ENCODE measurements at regions not wholly inside any gene's neighbourhood (a gene's known extent, or its start where the extent isn't known, plus 50 kb on each side); places are given as distances from the start of the nearest gene placed in this dataset.

DNA sequence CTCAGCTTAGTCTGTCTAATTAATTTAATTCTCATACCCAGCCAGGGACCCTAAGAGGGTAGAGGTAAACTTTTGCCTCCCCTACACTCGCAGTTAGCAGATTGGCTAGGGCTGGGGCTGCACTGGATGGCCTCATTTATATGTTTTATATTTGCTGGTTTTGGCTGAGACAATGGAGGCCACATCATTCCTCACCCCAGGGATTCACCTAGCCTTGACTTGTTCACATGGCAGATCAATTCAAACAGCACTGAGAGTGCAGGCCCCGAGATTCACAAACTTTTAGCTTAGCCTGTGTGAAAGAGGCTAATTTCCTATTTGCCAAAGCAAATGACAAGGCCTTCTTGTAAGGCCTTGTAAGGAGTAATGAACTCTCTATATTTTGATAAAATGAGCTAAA, 844.4 kb downstream of the ARAP2 start:
- Mint-ChIP-seq H3K36me3 (ENCODE audit: insufficient read depth, unreplicated experiment) (no peaks in the 10 kb centered on the region), H3K27ac (ENCODE audit: low read depth, unreplicated experiment) (no peak overlapping the region)

DNA sequence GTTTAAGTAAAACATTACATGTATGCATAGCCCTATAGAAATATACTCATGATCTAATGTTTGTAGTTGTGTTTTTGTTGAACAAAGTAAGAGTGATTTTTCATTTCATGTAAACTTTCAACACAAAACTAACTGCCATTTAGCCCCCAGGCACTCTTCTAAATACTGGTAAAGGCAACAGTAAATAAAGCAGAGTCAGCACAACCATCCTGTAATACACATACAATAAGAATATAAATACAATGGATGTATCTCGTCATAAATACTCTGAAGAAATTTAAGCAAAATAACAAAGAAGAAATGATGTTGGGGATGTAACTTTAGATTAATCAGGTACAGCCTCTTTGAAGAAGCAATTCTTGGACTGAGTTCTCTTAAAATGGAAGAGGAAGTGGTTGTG, 821.2 kb downstream of the ARAP2 start:
- intact Hi-C loops (cut with micrococcal nuclease), result no loop called here
- no peak overlapping the region for H3K4me3 Mint-ChIP-seq (ENCODE audit: unreplicated experiment)
- H3K9me3 Mint-ChIP-seq (ENCODE audit: unreplicated experiment), result no peaks in the 10 kb centered on the region
- H3K27ac Mint-ChIP-seq (ENCODE audit: low read depth, unreplicated experiment), result no peak overlapping the region
- BruUV-seq (replicated peaks), result no TSS peak
- POLR2A ChIA-PET, result no interaction called here
- no peaks in the 10 kb centered on the region for H3K4me1 Mint-ChIP-seq (ENCODE audit: insufficient read depth, unreplicated experiment)
- DNase-seq (ENCODE audit: unreplicated experiment), result no peak
- CTCF ChIA-PET, result no interaction called here
- TF ChIP-seq, protein P1, sequence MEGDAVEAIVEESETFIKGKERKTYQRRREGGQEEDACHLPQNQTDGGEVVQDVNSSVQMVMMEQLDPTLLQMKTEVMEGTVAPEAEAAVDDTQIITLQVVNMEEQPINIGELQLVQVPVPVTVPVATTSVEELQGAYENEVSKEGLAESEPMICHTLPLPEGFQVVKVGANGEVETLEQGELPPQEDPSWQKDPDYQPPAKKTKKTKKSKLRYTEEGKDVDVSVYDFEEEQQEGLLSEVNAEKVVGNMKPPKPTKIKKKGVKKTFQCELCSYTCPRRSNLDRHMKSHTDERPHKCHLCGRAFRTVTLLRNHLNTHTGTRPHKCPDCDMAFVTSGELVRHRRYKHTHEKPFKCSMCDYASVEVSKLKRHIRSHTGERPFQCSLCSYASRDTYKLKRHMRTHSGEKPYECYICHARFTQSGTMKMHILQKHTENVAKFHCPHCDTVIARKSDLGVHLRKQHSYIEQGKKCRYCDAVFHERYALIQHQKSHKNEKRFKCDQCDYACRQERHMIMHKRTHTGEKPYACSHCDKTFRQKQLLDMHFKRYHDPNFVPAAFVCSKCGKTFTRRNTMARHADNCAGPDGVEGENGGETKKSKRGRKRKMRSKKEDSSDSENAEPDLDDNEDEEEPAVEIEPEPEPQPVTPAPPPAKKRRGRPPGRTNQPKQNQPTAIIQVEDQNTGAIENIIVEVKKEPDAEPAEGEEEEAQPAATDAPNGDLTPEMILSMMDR (IDR thresholded peaks at IDR 0.05; ENCODE audit: unreplicated experiment), result no peak
- H3K36me3 Mint-ChIP-seq (ENCODE audit: insufficient read depth, unreplicated experiment), result no peaks in the 10 kb centered on the region
- no peaks in the 10 kb centered on the region for H3K27me3 Mint-ChIP-seq (ENCODE audit: insufficient read depth, unreplicated experiment)

More for the DNA sequence above, 844.4 kb downstream of the ARAP2 start:
- POLR2A ChIA-PET, result interaction anchor here (0.6 kb wide), 1 partner anchor 1213 kb away, joined by 4 read pairs; no protein-coding TSS in a partner anchor
- TF ChIP-seq, protein P1 (IDR thresholded peaks at IDR 0.05; ENCODE audit: unreplicated experiment), result no peak
- DNase-seq (ENCODE audit: unreplicated experiment), result no peak
- intact Hi-C loops (cut with micrococcal nuclease), result no loop called here
- no peaks in the 10 kb centered on the region for H3K4me1 Mint-ChIP-seq (ENCODE audit: insufficient read depth, unreplicated experiment)
- BruUV-seq (replicated peaks), result no TSS peak
- H3K27me3 Mint-ChIP-seq (ENCODE audit: insufficient read depth, unreplicated experiment), result no peaks in the 10 kb centered on the region
- no peaks in the 10 kb centered on the region for H3K9me3 Mint-ChIP-seq (ENCODE audit: unreplicated experiment)
- H3K4me3 Mint-ChIP-seq (ENCODE audit: unreplicated experiment), result no peak overlapping the region
- CTCF ChIA-PET, result interaction anchor here (0.6 to 1.1 kb wide), 2 partner anchors 9 to 535 kb away, joined by 3 read pairs; no protein-coding TSS in a partner anchor

DNA sequence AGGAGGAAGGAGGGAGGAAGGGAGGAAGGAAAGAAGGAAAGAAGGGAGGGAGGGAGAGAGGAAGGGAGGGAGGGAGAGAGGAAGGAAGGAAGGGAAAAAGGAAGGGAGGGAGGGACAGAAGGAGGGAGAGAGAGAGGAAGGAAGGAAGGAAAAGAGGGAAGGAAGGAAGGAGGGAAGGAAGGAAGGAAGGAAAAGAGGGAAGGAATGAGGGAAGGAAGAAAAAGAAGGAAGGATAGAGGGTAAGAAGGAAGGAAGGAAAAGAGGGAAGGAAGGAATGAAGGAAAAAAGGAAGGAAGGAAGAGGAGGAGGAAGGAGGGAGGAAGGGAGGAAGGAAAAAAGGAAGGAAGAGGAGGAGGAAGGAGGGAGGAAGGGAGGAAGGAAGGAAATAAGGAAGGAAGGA, 796.8 kb downstream of the ARAP2 start:
- Mint-ChIP-seq H3K27me3 (ENCODE audit: insufficient read depth, unreplicated experiment) (no peaks in the 10 kb centered on the region), H3K36me3 (ENCODE audit: insufficient read depth, unreplicated experiment) (no peaks in the 10 kb centered on the region), H3K4me3 (ENCODE audit: unreplicated experiment) (no peak overlapping the region), H3K27ac (ENCODE audit: low read depth, unreplicated experiment) (no peak overlapping the region), H3K9me3 (ENCODE audit: unreplicated experiment) (peaks cover 14% of the 10 kb centered on the region), H3K4me1 (ENCODE audit: insufficient read depth, unreplicated experiment) (no peaks in the 10 kb centered on the region)
- TF ChIP-seq, protein P1 (IDR thresholded peaks at IDR 0.05; ENCODE audit: unreplicated experiment), result no peak
- no peak for DNase-seq (ENCODE audit: unreplicated experiment)
- CTCF ChIA-PET, result no interaction called here
- POLR2A ChIA-PET, result no interaction called here
- BruUV-seq (replicated peaks), result no TSS peak
- intact Hi-C loops (cut with micrococcal nuclease), result no loop called here

DNA sequence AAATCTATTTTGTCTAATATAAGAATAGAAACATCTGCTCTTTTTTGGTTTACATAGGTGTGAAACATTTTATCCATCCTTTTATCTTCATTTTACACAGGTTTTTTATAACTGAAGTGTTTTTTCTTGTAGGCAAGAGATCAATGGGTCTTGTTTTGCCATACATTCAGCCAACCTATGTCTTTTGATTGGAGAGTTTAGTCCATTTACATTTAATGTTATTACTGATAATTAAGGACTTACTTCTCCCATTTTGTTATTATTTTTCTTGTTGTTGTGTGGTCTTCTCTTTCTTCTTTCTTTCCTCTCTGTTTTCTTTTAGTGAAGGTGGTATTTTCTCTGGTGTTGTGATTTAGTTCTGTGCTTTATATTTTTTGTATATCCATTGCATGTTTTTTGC, 785.3 kb downstream of the ARAP2 start:
- no peaks in the 10 kb centered on the region for H3K4me1 Mint-ChIP-seq (ENCODE audit: insufficient read depth, unreplicated experiment)
- no peak for DNase-seq (ENCODE audit: unreplicated experiment)
- H3K4me3 Mint-ChIP-seq (ENCODE audit: unreplicated experiment), result no peak overlapping the region
- POLR2A ChIA-PET, result no interaction called here
- peaks cover 16% of the 10 kb centered on the region for H3K9me3 Mint-ChIP-seq (ENCODE audit: unreplicated experiment)
- TF ChIP-seq, protein P1 (IDR thresholded peaks at IDR 0.05; ENCODE audit: unreplicated experiment), result no peak
- H3K27ac Mint-ChIP-seq (ENCODE audit: low read depth, unreplicated experiment), result no peak overlapping the region
- no peaks in the 10 kb centered on the region for H3K27me3 Mint-ChIP-seq (ENCODE audit: insufficient read depth, unreplicated experiment)
- intact Hi-C loops (cut with micrococcal nuclease), result no loop called here
- CTCF ChIA-PET, result no interaction called here
- peaks cover 6% of the 10 kb centered on the region for H3K36me3 Mint-ChIP-seq (ENCODE audit: insufficient read depth, unreplicated experiment)
- BruUV-seq (replicated peaks), result no TSS peak

Data from MCF 10A (cell line).